ENCODE measurements at regions not wholly inside any gene's neighbourhood (a gene's known extent, or its start where the extent isn't known, plus 50 kb on each side); places are given as distances from the start of the nearest gene placed in this dataset.

GRCh38 chr6:26202201-26202611 is 115.0 kb downstream of the HFE start:
- peaks cover 2 to 39% (median 7%) of the 10 kb centered on the region in 4 donors for H3K4me1 ChIP-seq (ENCODE audit: control insufficient read depth in 4 of 4, insufficient read depth in 4 of 4, low read length in 3 of 4)
- TF ChIP-seq HNF4A (conservative IDR thresholded peaks at IDR 0.05) (no peak), ATF3 (IDR thresholded peaks at IDR 0.05) (no peak), CTCF (IDR thresholded peaks at IDR 0.05; ENCODE audit: low read depth, low read length, missing input control) (no peak), JUND (IDR thresholded peaks at IDR 0.05) (no peak), ZBTB33 (IDR thresholded peaks at IDR 0.05) (no peak), HNF4G (IDR thresholded peaks at IDR 0.05) (no peak), MAX (IDR thresholded peaks at IDR 0.05) (no peak), FOXA1 (IDR thresholded peaks at IDR 0.05) (no peak), NR2F2 (IDR thresholded peaks at IDR 0.05) (no peak)
- no peak overlapping the region for H3K4me3 ChIP-seq (ENCODE audit: low read depth in 1 of 3, low read length in 3 of 3)
- H3K27me3 ChIP-seq (ENCODE audit: control insufficient read depth in 4 of 4, insufficient read depth in 4 of 4, low read length in 3 of 4) = no peaks in the 10 kb centered on the region
- H3K27ac ChIP-seq (ENCODE audit: low read depth in 1 of 2, low read length in 2 of 2) = no peak overlapping the region
- H3K9me3 ChIP-seq (ENCODE audit: control insufficient read depth in 4 of 4, low read length in 3 of 4) = no peaks in the 10 kb centered on the region
- 76% methylated on average over 6 of the region's 6 CpGs for WGBS
- no peak overlapping the region for H3K9ac ChIP-seq (ENCODE audit: low read depth in 1 of 2, low read length in 2 of 2)
- DNase-seq (ENCODE audit: low spot score) = no peak
- no peaks in the 10 kb centered on the region for H3K36me3 ChIP-seq (ENCODE audit: control insufficient read depth in 4 of 4, insufficient read depth in 3 of 4, low read depth in 1 of 4, low read length in 3 of 4)

GRCh38 chr6:26202811-26203583 is 115.8 kb downstream of the HFE start:
- no peak overlapping the region for H3K27ac ChIP-seq (ENCODE audit: low read depth in 1 of 2, low read length in 2 of 2)
- H3K4me3 ChIP-seq (ENCODE audit: low read depth in 1 of 3, low read length in 3 of 3) = no peak overlapping the region
- no peak overlapping the region for H3K9ac ChIP-seq (ENCODE audit: low read depth in 1 of 2, low read length in 2 of 2)
- no peaks in the 10 kb centered on the region for H3K36me3 ChIP-seq (ENCODE audit: control insufficient read depth in 4 of 4, insufficient read depth in 3 of 4, low read depth in 1 of 4, low read length in 3 of 4)
- DNase-seq (ENCODE audit: low spot score) = no peak
- no peaks in the 10 kb centered on the region for H3K9me3 ChIP-seq (ENCODE audit: control insufficient read depth in 4 of 4, low read length in 3 of 4)
- H3K4me1 ChIP-seq (ENCODE audit: control insufficient read depth in 4 of 4, insufficient read depth in 4 of 4, low read length in 3 of 4) = peaks cover 2 to 31% (median 6%) of the 10 kb centered on the region in 4 donors
- WGBS = 85% methylated on average over 8 of the region's 8 CpGs
- no peaks in the 10 kb centered on the region for H3K27me3 ChIP-seq (ENCODE audit: control insufficient read depth in 4 of 4, insufficient read depth in 4 of 4, low read length in 3 of 4)
- no peak for TF ChIP-seq RAD21 (IDR thresholded peaks at IDR 0.05)
- no peak for TF ChIP-seq RXRA (IDR thresholded peaks at IDR 0.05)
- TF ChIP-seq FOXA1 (IDR thresholded peaks at IDR 0.05) = no peak
- no peak for TF ChIP-seq HNF4A (conservative IDR thresholded peaks at IDR 0.05)
- TF ChIP-seq EGR1 (IDR thresholded peaks at IDR 0.05; ENCODE audit: low read depth in 2 of 2) = no peak
- TF ChIP-seq SP1 (IDR thresholded peaks at IDR 0.05) = no peak
- no peak for TF ChIP-seq FOXA2 (IDR thresholded peaks at IDR 0.05)
- TF ChIP-seq JUND (IDR thresholded peaks at IDR 0.05) = no peak
- no peak for TF ChIP-seq REST (IDR thresholded peaks at IDR 0.05)
- TF ChIP-seq GABPA (IDR thresholded peaks at IDR 0.05 in 1 of 2, conservative IDR thresholded peaks at IDR 0.05 in 1 of 2) = no peak
- TF ChIP-seq ATF3 (IDR thresholded peaks at IDR 0.05) = no peak
- no peak for TF ChIP-seq MAX (IDR thresholded peaks at IDR 0.05)
- no peak for TF ChIP-seq CTCF (IDR thresholded peaks at IDR 0.05; ENCODE audit: low read depth, low read length, missing input control)
- TF ChIP-seq TAF1 (conservative IDR thresholded peaks at IDR 0.05) = no peak
- no peak for TF ChIP-seq NR2F2 (IDR thresholded peaks at IDR 0.05)
- TF ChIP-seq HNF4G (IDR thresholded peaks at IDR 0.05) = no peak
- no peak for TF ChIP-seq ZBTB33 (IDR thresholded peaks at IDR 0.05)

All from liver (tissue), 8 donors.